ENCODE measurements at regions not wholly inside any gene's neighbourhood (a gene's known extent, or its start where the extent isn't known, plus 50 kb on each side); places are given as distances from the start of the nearest gene placed in this dataset.
"Not testable (repeated sequence)": the region's sequence is repeated elsewhere in the genome, so short reads cannot be mapped to it uniquely, and the experiment has no call there.

DNA sequence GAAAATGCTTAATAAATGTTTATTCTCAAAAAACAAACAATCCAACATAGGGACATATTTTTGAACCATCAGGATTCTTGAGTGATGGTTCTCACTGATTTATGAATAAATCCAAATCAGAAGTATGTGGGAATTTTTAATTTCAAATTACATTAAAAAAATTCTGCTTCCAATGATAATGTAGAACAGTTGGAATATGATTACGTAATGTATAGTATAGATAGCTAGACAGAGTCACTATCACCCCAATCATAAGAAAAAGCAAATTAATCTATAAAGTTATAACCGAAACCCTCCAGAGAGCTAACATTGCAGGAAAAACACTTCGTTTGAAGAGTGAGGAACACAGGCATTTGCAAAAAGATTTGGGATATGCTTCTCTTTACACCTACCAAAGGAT lies 1600.6 kb upstream of the B3GALT2 start:
- H3K4me3 ChIP-seq = no peak overlapping the region
- no peak for DNase-seq (ENCODE audit: low spot score)
- TF ChIP-seq, protein P1, sequence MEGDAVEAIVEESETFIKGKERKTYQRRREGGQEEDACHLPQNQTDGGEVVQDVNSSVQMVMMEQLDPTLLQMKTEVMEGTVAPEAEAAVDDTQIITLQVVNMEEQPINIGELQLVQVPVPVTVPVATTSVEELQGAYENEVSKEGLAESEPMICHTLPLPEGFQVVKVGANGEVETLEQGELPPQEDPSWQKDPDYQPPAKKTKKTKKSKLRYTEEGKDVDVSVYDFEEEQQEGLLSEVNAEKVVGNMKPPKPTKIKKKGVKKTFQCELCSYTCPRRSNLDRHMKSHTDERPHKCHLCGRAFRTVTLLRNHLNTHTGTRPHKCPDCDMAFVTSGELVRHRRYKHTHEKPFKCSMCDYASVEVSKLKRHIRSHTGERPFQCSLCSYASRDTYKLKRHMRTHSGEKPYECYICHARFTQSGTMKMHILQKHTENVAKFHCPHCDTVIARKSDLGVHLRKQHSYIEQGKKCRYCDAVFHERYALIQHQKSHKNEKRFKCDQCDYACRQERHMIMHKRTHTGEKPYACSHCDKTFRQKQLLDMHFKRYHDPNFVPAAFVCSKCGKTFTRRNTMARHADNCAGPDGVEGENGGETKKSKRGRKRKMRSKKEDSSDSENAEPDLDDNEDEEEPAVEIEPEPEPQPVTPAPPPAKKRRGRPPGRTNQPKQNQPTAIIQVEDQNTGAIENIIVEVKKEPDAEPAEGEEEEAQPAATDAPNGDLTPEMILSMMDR (IDR thresholded peaks at IDR 0.05) = no peak

DNA sequence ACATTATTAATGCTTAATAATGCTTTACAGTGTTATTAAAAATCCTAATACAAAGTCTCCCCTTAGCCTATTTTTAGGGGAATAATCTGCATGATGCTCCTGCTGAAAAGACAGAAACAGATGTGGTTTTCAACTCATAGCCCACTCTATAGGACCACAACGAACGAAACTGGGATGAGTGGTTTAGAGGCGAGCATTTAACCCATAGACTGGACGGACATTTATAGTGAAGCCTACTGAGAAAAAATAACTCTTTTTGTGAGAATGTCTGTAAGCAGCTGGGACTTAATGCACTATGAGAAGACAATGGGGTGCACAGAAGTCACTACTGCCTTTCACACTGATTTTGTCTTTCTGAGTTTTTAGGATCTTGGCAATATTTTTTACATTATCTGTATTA lies 1599.6 kb upstream of the B3GALT2 start:
- DNase-seq (ENCODE audit: low spot score) = no peak
- no peak overlapping the region for H3K27ac ChIP-seq
- no peak overlapping the region for H3K4me3 ChIP-seq
- TF ChIP-seq, protein P1 (IDR thresholded peaks at IDR 0.05) = no peak

More for the DNA sequence above, 1600.6 kb upstream of the B3GALT2 start:
- H3K27ac ChIP-seq = no peak overlapping the region

DNA sequence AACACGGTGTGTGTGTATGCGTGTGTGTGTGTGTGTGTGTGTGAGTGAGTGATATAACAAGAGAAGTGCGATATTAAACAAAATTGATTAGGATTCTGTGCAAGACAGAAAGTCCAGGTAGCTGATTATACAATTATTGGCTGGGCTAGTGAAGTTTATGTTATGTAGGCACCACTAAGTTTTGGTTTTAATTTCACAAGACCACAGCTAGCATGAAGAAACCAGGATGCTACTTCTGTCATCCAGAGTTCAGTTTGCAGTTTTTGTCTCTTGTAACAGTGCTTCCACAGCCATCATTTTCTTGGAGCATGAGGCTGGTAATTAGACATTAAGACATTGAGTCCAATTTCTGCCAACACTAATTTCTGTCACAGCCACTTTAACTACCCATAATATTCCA lies 1590.2 kb upstream of the B3GALT2 start:
- Histone ChIP-seq H3K4me3 (no peak overlapping the region), H3K27ac (no peak overlapping the region)
- no peak for DNase-seq (ENCODE audit: low spot score)
- TF ChIP-seq, protein P1 (IDR thresholded peaks at IDR 0.05) = no peak

DNA sequence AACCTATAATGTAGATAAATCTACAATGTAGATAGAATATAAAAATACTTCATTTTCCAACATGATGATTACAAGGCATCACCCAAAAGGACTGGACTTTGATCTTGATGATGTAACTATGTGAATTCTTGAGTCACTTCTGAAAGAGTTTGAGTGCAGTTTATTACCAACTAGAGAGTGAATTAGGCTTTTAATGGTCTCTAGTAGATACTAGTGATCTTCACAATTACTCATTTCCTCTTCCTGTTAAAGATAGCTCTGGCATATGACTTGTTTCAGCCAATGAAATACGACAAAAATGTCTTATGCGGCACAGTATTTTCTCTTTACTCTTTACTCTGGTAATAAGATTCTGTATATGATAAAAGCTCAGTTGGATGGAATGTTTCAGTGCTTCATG lies 1588.1 kb upstream of the B3GALT2 start:
- H3K27ac ChIP-seq = no peak overlapping the region
- DNase-seq (ENCODE audit: low spot score) = no peak
- no peak overlapping the region for H3K4me3 ChIP-seq
- TF ChIP-seq, protein P1 (IDR thresholded peaks at IDR 0.05) = no peak

DNA sequence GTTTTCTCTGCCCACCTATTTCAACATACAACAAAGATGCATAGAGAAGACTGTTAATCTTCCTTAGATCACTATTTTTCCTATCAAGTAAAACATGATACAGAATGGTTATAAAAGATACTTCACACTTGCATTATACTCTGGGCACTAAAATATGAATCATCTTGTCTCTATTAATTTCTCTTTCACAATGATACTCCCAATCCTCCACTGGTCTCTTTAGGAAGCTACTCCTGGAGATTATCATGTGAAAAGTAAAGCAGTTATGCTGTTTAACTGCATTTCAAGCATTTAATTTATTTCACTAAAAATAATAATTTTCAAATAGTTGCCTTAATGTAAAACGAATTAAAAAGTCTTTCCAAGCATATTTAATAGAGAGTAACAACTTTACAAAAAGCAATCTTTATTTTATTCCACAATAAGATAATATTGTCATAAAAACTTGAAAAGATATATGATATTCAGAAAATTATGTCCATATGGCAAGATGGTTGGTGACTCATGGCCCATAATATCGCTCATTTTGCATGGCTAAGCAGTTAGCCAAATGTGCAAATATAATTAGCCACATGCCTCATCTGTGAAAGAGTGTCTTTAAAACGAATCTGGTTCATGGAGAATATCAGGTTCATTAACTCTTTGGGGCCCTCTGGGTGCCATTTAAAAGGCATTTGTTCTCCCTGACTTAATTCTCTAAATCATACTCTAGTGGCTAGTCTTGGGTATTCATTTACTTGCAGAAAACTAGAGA lies 1569.0 kb upstream of the B3GALT2 start:
- H3K27ac ChIP-seq = no peak overlapping the region
- no peak overlapping the region for H3K4me3 ChIP-seq
- TF ChIP-seq, protein P1 (IDR thresholded peaks at IDR 0.05) = no peak
- DNase-seq (ENCODE audit: low spot score) = no peak

DNA sequence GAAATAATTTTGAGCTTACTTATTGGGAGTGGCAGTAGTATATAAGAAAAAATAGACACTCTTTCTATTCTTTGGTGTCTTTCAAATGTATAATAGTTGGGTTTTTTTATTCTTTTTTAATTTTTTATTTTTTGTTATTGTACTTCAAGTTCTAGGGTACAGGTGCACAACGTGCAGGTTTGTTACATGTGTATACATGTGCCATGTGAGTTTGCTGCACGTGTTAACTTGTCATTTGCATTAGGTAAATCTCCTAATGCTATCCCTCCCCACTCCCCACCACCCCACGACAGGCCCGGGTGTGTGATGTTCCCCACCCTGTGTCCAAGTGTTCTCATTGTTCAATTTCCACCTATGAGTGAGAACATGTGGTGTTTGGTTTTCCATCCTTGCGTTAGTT lies 1552.4 kb upstream of the B3GALT2 start:
- not testable (repeated sequence) for DNase-seq (ENCODE audit: low spot score); H3K27ac ChIP-seq; H3K4me3 ChIP-seq

DNA sequence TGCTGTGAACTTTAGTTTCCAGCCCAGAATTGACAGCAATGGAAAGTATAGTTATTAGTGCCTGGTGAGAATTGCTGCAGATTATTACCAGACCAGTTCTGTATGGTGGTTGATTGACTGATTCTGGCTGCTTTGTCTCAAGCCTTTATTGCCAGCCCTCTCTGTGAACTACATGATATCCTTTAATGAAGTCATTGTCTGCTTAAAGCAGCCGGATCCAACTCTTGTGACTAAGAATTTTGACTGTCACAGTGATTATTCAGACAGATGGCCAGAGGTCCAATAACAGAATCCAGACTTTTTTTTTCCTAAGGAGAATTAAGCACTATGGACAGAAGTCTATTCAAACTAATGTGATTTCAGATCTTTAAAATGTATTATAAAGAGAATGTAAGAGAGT lies 1548.6 kb upstream of the B3GALT2 start:
- Histone ChIP-seq H3K27ac (no peak overlapping the region), H3K4me3 (no peak overlapping the region)
- TF ChIP-seq, protein P1 (IDR thresholded peaks at IDR 0.05) = no peak
- DNase-seq (ENCODE audit: low spot score) = no peak
